ENCODE measurements at regions not wholly inside any gene's neighbourhood (a gene's known extent, or its start where the extent isn't known, plus 50 kb on each side); places are given as distances from the start of the nearest gene placed in this dataset.

GRCh38 chr6:56832225-56832624 lies 122.7 kb upstream of the BEND6 start:
- in situ Hi-C loops (cut with MboI), result no loop called here
- no peak for DNase-seq (ENCODE audit: low read depth, low spot score)
- H3K4me2 ChIP-seq (ENCODE audit: control insufficient read depth, insufficient read depth), result no peak overlapping the region
- no peak overlapping the region for H3K9ac ChIP-seq (ENCODE audit: control insufficient read depth, insufficient read depth, low read length)
- H3K4me3 ChIP-seq, result no peak overlapping the region
- SMC1A ChIA-PET (ENCODE audit: uncharacterized antibody, unreplicated experiment), result interaction anchor here (1.0 to 2.8 kb wide), 7 partner anchors 10 to 122 kb away, joined by 3 to 12 read pairs (median 5); no protein-coding TSS in a partner anchor
- FAIRE-seq, result no peak
- BruUV-seq (replicated peaks), result no TSS peak
- CTCF ChIA-PET, result interaction anchor here (1.4 to 2.8 kb wide), 2 partner anchors 12 to 65 kb away, joined by 5 to 10 read pairs; no protein-coding TSS in a partner anchor
- WGBS (ENCODE audit: insufficient coverage, insufficient replicate concordance, low lambda C conversion rate, missing lambda C conversion rate), result 59% methylated on average over 3 of the region's 3 CpGs
- TF ChIP-seq PBX3 (IDR thresholded peaks at IDR 0.05; ENCODE audit: insufficient replicate concordance, low read depth, low read length) (no peak), MLLT1 (IDR thresholded peaks at IDR 0.05) (no peak), SMARCA5 (IDR thresholded peaks at IDR 0.05) (no peak), BMI1 (IDR thresholded peaks at IDR 0.05; ENCODE audit: borderline replicate concordance) (no peak), CBX5 (IDR thresholded peaks at IDR 0.05; ENCODE audit: low read depth) (no peak; the same call in 1 of the 2 replicates), TCF12 (IDR thresholded peaks at IDR 0.05; ENCODE audit: low read depth, low read length) (no peak), ESRRA (IDR thresholded peaks at IDR 0.05; ENCODE audit: low read length) (no peak), POLR2AphosphoS5 (IDR thresholded peaks at IDR 0.05; ENCODE audit: low read length) (no peak), KDM1A (IDR thresholded peaks at IDR 0.05; ENCODE audit: borderline replicate concordance) (no peak), YBX1 (IDR thresholded peaks at IDR 0.05) (no peak), MTA3 (IDR thresholded peaks at IDR 0.05; ENCODE audit: borderline replicate concordance, low read length) (no peak)
- H3K79me2 ChIP-seq (ENCODE audit: control insufficient read depth, insufficient read depth, low read length), result peaks cover 94% of the 10 kb centered on the region
- RAD21 ChIA-PET (ENCODE audit: unreplicated experiment), result interaction anchor here (1.4 kb wide), 1 partner anchor 42 kb away, joined by 4 read pairs; no protein-coding TSS in a partner anchor
- H2AFZ ChIP-seq (ENCODE audit: control insufficient read depth, low read depth, low read length), result no peak overlapping the region
- H4K20me1 ChIP-seq (ENCODE audit: control insufficient read depth, insufficient read depth), result no peaks in the 10 kb centered on the region; the same call in 1 of the 2 replicates
- ATAC-seq, result no peak
- intact Hi-C loops (cut with micrococcal nuclease; ENCODE audit: unreplicated experiment), result no loop called here
- peaks cover 23% of the 10 kb centered on the region; the same call in 1 of the 2 replicates for H3K4me1 ChIP-seq (ENCODE audit: control insufficient read depth, insufficient read depth, low read length)
- H3K27me3 ChIP-seq (replicated peaks in 1 of 2; ENCODE audit: control insufficient read depth in 2 of 2, insufficient read depth in 2 of 2, low read length in 1 of 2), result no peaks in the 10 kb centered on the region
- H3K9me3 ChIP-seq (replicated peaks; ENCODE audit: control insufficient read depth, insufficient read depth, low read length), result peaks cover 3% of the 10 kb centered on the region; the same call in 2 of the 3 replicates
- H3K36me3 ChIP-seq (ENCODE audit: control insufficient read depth in 2 of 2, insufficient read depth in 2 of 2, low read length in 1 of 2), result no peaks in the 10 kb centered on the region
- H3K27ac ChIP-seq (ENCODE audit: control insufficient read depth, insufficient read depth), result no peak overlapping the region; the same call in 1 of the 2 replicates
- POLR2A ChIA-PET, result interaction anchor here (1.6 to 2.8 kb wide), 2 partner anchors 11 to 17 kb away, joined by 7 to 12 read pairs; no protein-coding TSS in a partner anchor
